ENCODE measurements at regions not wholly inside any gene's neighbourhood (a gene's known extent, or its start where the extent isn't known, plus 50 kb on each side); places are given as distances from the start of the nearest gene placed in this dataset.

DNA sequence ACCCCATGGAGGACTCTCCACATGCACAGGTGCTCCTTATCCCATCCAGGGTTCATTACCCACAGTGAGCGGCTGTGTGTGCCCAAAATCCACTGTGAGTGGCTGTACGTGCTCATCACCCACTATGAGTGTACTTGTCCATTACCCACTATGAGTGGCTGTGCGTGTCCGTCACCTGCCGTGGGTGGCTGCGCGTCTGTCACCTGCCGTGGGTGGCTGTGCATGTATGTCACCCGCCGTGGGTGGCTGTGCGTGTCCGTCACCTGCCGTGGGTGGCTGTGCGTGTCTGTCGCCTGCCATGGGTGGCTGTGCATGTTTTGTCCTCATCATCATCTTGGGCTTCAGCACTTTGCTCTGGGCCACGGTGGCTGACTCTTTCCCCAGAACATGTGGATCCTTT lies 78.6 kb upstream of the FN1 start:
- DNase-seq (ENCODE audit: low read depth in 2 of 3, low spot score in 1 of 3): no peak

DNA sequence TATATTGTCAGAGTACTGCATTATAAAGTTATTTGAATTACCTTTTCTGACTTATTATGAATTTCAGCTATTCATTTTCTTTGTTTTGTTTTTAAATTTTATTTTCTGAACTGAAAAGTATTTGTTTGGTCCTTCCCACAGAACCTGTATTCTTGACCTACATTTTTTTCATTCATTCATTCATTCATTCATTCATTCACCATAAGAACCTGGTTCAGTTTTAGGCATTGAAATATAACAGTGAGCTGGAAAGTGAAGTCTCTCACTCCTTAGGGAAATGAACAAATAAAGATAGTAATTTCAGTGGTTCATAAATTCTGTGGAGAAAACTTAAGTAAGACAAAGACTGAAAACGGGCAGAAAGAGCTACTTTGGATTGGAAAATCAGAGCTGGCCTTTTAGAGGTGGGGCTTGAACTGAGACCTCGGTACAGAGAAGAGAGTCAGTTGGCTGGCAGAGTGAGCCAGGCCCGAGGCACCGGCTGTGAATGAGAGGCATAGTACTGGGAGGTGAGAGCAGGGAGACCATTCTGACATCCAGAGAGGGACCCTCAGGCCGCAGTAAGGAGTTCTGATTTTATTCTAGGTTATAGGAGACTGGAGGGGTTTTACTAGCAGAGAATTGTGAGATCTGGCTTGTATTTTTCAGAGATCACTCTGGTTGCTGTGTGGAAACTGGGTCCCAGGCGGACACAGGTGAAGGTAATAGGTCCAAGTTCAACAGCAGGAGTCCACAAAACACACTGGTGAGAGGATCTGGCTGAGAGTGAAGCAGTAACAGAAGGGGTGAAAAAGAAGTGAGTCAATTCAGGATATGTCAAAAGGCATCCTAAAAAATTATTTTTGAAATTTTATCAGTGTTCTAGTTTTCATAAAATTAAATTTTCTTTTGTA lies 75.8 kb upstream of the FN1 start:
- no peak for DNase-seq (ENCODE audit: low read depth in 2 of 3, low spot score in 1 of 3)

DNA sequence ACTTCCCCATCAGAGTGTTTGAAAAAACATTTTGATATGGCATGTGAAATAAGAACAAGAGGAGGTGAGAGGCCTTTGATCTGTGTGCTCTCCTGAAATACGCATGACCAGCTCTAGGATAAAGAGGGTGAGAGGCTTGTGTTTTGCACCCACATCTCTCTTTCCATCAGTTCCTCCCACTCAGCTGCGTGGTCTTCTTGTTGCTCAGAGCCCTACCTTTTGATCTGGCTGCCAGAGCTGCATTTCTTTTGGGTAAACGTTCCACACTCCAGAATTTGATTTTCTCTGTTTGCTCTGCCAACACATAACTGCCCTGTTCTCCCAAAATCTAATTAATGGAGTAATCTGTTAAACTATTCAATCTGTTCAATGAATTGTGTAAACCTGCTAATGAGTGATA lies 72.0 kb upstream of the FN1 start:
- DNase-seq (ENCODE audit: low read depth in 2 of 3, low spot score in 1 of 3): no peak

DNA sequence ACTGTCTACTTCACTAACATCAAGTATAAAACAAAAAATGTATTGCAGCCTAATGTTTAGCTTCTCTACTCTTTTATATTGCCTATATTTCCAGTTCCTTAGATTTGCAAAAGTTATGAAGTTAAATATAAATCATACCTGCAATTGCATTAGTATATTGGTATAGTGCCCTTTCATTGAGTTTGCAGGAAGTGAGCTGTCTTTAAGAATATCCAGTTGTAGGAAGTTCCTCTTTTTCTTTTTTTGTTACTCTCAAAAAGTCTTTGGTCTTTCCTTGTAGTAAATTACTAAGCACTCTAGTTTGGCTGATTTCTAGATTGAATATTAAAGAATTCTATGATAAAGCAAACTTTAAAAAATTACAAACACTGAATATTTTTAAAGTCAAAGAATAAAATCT lies 71.3 kb upstream of the FN1 start:
- no peak for DNase-seq (ENCODE audit: low read depth in 2 of 3, low spot score in 1 of 3)

DNA sequence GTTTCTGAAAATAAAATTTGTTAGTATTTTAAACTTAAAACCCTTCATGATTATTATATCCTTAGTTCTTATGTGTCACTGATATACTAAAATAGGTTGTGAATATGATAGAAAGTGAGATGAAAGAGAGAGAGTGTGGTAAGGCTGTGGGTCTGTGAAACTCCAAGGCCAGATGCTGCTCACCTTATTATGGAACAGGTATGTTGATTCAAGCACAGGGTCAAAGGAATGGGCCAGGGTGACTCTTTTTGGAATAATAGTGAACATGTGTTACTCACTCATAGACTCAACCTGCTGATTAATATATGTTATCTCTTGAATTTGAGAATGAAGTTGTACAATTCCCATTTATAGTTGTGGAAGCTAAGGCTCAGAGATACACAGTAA lies 70.7 kb upstream of the FN1 start:
- DNase-seq (ENCODE audit: low read depth in 2 of 3, low spot score in 1 of 3): no peak

DNA sequence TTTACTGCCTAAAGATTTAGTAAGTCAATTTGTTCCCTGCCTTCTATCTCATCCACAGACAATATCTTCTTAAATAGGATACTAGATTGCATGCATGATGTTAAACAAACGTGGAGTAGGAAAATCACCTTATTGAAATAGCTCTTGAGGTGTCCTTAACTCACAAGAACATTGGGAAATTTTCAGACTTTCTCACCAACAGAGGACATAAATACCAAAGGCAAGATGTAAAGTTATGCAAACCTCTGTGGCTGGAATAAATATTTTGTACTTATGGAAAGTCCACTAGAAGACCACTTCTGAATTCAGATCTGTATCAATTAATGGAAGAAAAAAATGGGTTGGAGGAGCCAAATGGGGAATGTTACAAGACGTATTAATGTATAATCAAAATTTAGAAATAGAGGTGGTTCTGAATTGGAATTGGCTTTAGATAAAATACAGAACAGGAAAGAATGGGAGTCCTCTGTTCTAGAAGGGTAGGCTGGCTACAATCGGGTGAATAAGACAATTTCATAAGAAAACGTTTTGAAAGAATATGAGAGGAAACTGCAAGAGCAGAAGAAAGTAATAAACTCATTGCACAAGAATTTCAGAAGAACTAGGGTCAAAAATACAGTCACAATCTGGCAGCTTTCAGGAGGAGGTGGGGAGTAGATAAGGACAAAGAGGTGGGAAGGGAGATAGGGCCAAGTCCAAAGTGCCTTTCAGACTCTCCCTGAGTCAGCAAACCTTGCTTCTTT lies 69.3 kb upstream of the FN1 start:
- DNase-seq (ENCODE audit: low read depth in 2 of 3, low spot score in 1 of 3): no peak

DNA sequence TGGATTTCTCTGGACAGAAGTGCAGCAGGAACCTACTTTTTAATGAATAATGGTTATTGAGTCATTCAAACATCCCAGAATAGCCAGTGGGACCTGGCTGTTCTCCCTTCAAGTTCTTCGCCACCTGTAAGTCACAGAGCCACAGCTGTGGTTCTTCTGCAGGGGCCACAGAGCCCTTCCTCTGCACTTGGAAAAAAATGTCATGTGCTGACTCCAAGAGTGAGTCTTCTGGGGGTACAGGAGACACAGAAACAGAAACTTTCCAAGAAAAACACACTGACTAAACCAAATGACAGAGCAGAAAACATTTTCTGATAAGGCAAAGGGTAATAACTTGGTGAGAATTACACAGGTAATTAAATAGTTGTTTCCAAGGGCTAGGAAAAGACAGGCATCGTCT lies 68.7 kb upstream of the FN1 start:
- no peak for DNase-seq (ENCODE audit: low read depth in 2 of 3, low spot score in 1 of 3)

DNA sequence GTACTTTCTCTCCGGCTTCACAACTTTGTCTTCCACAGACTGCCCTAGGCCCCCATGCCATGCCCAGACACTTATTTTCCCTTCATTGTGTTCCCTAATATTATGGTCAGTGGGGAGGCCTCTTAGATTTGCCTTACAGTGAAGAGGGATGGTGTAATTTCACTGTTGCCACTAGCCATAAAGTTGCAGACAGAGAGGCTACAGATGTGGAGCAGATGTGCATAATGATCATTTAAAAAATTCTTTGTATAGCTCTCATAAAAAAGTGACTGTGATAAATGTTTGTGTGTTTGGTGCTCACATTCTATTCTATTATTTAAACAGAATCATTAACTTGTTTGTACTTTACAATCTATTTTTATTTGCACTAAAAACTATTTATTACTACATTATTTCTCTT lies 67.5 kb upstream of the FN1 start:
- no peak for DNase-seq (ENCODE audit: low read depth in 2 of 3, low spot score in 1 of 3)

DNA sequence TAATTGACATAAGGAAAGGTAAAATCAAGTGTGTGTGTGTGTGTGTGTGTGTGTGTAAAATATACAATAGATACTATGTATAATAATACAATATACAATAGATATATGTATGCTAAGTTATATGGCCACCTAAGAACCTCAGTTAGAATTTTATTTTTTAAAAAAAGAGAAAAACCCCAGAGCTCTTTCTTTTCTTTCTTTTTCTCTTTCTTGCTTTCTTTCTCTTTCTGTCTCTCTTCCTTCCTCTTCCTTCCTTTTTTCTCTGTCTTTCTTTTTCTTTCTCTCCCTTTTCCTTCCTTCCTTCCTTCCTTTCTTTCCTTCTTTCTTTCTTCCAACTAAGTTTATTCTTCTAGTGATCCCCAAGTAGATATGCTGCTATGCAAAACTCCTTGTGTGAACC lies 64.6 kb upstream of the FN1 start:
- DNase-seq (ENCODE audit: low read depth in 2 of 3, low spot score in 1 of 3): no peak

DNA sequence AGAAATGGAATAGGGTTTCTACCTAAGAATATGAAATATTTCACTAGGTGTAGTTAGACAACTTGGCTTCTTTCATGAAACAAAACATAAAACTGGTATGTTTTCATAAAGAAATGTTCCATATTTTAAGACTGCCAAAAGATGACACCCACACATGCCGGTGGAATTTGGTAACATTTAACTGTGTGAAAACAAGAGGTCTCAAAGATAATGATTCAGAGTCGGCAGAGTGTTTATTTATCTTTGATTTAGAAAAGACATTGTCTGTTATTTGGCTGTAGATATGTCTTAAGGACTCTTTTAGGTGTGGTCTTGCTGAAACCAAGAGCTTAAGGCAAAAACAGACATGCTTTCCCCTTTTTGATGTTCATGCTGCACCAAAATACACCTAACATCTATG lies 63.5 kb upstream of the FN1 start:
- no peak for DNase-seq (ENCODE audit: low read depth in 2 of 3, low spot score in 1 of 3)

DNA sequence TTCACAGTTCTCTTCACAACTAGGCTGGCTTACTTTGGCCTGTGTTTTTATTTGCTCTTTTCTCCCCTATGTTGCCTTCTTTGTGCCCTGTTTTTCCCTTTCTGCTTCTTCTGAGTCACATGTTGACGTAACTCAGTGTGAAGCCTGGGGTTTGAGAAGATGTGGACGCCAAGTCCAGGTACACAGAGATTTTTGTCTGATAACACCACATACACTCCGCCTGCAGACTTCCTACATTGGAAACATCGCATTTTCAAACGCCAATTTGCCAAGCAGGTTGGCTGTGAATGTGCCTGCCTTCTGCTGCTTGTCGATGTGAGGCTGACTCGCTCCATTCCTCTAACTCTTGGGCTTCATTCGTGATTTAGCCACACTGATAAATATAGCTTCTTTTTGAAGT lies 62.6 kb upstream of the FN1 start:
- no peak for DNase-seq (ENCODE audit: low read depth in 2 of 3, low spot score in 1 of 3)

DNA sequence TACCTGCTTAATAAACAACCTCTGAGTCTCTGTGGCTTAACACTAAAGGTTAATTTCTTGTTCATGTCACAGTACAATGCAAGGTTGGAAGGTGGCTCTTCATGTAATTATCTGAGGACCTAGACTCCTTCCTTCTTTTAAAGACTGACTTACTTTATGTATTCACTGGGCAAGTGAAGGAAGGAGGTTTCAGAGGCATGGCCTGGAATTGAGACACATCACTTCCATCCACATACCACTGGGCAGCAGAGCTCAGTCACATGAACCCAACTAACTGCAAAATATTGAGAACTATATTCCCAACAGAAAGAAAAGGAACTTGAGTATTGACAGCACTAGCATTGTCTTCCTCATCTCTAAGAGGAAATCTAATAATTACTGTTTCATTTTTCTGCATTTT lies 57.5 kb upstream of the FN1 start:
- DNase-seq (ENCODE audit: low read depth in 2 of 3, low spot score in 1 of 3): no peak

DNA sequence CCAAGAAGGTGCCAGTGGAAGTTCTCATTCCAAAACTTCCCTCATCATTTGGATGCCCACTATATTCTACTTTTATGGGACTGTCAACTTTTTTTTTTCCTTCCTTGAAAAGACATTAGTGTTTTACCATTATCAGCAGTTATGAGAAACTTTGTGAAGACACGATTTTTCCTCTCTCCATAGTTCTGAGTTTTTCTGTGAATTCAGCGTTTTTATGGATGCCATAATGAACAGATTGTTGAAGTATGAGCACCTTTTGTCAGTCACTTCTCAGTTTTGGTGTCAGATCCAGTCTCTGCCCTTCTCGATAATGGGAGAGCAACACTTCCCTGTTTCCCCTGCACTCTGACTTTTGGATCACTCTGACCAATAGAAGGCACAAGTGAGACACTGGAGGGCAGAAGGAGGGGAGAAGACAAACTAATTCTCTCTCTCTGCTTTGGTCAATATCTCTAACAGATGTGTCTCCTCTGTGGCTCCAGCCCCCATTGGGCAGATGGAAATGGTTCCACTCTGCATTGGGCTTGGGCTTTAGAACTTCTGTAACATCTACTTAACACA lies 53.5 kb upstream of the FN1 start:
- DNase-seq (ENCODE audit: low read depth in 2 of 3, low spot score in 1 of 3): no peak

DNA sequence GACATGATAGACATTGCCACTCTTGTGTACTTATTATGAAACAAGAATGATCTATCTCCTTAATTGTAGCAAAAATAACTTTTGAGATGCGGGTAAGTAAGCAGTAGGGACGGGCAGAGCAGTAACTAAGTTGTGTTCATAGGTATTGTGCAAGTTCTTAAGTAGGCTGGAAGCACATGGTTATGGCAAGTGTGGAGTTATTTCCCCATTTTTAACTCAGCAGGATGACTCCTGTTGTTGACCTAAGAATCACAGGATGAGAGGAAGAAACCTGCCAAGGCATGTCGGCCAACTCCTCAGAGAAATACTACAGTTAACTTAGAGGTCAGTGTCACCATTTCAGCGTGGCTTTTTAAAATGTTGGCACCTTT lies 51.1 kb upstream of the FN1 start:
- DNase-seq (ENCODE audit: low read depth in 2 of 3, low spot score in 1 of 3): no peak

DNA sequence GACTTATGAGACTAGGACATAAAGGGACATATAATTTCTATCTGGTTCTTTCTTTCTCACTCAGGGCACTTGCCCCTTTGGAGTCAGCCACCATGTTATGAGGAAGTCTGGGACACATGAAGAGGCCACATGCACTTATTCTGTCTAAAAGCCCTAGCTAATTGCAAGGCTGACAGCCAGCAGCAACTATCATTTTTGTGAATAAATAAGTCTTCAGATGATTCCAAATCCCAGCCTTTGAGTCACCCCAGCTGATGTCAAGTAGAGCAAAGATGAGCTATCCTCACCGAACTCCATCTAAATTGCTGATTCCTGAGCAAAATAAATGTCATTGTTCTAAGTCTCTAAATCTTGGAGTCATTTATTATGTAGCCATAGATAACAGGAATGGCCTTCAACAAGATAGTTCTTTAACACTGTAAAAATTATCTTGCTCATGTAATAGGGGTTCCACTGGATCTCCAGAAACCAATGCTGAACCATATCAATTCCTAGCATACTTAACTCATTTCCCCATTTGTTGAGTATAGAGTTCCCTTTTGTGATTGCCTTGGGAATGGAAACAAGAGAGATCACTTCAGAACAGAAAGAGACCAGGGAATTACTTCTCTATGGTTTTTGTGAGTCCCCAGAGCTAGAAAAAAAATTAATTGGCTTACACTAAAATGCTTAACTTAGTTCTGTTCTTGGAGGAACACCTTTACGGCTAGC lies 50.6 kb upstream of the FN1 start:
- no peak for DNase-seq (ENCODE audit: low read depth in 2 of 3, low spot score in 1 of 3)

All from stimulated activated CD4-positive, alpha-beta T cell treated with anti-CD3 and anti-CD28 coated beads, Interleukin-12 subunit alpha, Interleukin-12 subunit beta, amount 100 ng/mL, for 48 hours (primary cell).